Esophagus muscularis mucosa (tissue), 4 donors: ENCODE measurements at regions not wholly inside any gene's neighbourhood (a gene's known extent, or its start where the extent isn't known, plus 50 kb on each side); places are given as distances from the start of the nearest gene placed in this dataset.

Experiments
- EP300 ChIP-seq: sonication (generic); formaldehyde crosslinking; IDR thresholded peaks from one replicate; pipeline ENCODE4 v1.6.1; 2017; ENCODE audit warnings: antibody characterized with exemption
- POLR2AphosphoS5 ChIP-seq, 2 donors: sonication (generic); formaldehyde crosslinking; IDR thresholded peaks; one replicate each; pipeline ENCODE4 v1.6.1; 2017; ENCODE audit warnings: antibody characterized with exemption in 2 of 2
- TF ChIP-seq, protein P1 (sequence below), 3 experiments: fragments of 200-600 bp in 2 of 3; fragments of 450-650 bp in 1 of 3; sonication (generic) in 2 of 3; IDR thresholded peaks; one replicate each; pipeline ENCODE4 v1.5.1; 2017 to 2019; ENCODE audit warnings: antibody characterized with exemption in 3 of 3, mild to moderate bottlenecking in 2 of 3, moderate library complexity in 1 of 3

DNA sequence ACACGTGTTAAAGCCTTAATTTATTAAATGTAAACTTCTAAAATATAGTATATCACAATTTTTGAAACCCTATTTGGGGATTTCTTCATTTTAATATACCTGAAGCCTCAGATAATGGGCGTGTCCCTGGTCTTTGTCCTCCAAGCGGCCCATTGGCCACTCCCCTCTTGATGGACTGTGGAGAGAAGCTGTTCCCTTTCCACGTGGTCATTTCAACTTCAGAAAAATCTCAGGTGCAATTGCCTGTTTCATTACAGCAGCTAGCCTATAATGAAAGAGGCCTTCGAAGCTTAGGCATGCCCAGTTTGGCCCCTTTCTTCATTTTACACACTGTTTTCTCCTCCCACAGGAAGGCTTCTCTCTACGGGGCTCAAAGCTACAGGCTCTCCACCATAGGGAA is 131.4 kb upstream of the ARHGAP5 start:
- TF ChIP-seq, protein P1, sequence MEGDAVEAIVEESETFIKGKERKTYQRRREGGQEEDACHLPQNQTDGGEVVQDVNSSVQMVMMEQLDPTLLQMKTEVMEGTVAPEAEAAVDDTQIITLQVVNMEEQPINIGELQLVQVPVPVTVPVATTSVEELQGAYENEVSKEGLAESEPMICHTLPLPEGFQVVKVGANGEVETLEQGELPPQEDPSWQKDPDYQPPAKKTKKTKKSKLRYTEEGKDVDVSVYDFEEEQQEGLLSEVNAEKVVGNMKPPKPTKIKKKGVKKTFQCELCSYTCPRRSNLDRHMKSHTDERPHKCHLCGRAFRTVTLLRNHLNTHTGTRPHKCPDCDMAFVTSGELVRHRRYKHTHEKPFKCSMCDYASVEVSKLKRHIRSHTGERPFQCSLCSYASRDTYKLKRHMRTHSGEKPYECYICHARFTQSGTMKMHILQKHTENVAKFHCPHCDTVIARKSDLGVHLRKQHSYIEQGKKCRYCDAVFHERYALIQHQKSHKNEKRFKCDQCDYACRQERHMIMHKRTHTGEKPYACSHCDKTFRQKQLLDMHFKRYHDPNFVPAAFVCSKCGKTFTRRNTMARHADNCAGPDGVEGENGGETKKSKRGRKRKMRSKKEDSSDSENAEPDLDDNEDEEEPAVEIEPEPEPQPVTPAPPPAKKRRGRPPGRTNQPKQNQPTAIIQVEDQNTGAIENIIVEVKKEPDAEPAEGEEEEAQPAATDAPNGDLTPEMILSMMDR (IDR thresholded peaks at IDR 0.05) = no peak
- TF ChIP-seq EP300 (no peak), POLR2AphosphoS5 (IDR thresholded peaks at IDR 0.05) (no peak)
